ENCODE measurements at regions not wholly inside any gene's neighbourhood (a gene's known extent, or its start where the extent isn't known, plus 50 kb on each side); places are given as distances from the start of the nearest gene placed in this dataset.
"Not testable (repeated sequence)": the region's sequence is repeated elsewhere in the genome, so short reads cannot be mapped to it uniquely, and the experiment has no call there.

DNA sequence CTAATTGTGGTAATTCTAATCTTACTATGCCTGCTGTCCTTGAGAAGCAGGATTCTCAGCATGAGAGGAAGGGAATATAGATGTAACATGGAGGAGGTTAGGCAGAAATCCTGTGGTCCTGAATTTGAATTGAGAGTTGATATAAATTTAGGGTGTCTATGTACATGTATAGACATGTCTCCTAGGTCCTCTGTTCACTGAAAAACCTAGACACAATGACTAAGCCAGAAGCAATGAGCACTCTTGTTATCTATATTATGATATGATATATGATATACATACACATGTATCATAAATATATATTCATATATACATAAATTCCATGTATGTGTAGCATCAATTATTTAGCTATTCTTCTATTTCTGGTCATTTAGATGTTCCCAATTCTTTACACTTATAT is 173.3 kb upstream of the MKLN1 start (continued):
- TF ChIP-seq, protein P1, sequence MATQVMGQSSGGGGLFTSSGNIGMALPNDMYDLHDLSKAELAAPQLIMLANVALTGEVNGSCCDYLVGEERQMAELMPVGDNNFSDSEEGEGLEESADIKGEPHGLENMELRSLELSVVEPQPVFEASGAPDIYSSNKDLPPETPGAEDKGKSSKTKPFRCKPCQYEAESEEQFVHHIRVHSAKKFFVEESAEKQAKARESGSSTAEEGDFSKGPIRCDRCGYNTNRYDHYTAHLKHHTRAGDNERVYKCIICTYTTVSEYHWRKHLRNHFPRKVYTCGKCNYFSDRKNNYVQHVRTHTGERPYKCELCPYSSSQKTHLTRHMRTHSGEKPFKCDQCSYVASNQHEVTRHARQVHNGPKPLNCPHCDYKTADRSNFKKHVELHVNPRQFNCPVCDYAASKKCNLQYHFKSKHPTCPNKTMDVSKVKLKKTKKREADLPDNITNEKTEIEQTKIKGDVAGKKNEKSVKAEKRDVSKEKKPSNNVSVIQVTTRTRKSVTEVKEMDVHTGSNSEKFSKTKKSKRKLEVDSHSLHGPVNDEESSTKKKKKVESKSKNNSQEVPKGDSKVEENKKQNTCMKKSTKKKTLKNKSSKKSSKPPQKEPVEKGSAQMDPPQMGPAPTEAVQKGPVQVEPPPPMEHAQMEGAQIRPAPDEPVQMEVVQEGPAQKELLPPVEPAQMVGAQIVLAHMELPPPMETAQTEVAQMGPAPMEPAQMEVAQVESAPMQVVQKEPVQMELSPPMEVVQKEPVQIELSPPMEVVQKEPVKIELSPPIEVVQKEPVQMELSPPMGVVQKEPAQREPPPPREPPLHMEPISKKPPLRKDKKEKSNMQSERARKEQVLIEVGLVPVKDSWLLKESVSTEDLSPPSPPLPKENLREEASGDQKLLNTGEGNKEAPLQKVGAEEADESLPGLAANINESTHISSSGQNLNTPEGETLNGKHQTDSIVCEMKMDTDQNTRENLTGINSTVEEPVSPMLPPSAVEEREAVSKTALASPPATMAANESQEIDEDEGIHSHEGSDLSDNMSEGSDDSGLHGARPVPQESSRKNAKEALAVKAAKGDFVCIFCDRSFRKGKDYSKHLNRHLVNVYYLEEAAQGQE (IDR thresholded peaks at IDR 0.05; ENCODE audit: low read depth) = no peak
- TF ChIP-seq, protein P2, sequence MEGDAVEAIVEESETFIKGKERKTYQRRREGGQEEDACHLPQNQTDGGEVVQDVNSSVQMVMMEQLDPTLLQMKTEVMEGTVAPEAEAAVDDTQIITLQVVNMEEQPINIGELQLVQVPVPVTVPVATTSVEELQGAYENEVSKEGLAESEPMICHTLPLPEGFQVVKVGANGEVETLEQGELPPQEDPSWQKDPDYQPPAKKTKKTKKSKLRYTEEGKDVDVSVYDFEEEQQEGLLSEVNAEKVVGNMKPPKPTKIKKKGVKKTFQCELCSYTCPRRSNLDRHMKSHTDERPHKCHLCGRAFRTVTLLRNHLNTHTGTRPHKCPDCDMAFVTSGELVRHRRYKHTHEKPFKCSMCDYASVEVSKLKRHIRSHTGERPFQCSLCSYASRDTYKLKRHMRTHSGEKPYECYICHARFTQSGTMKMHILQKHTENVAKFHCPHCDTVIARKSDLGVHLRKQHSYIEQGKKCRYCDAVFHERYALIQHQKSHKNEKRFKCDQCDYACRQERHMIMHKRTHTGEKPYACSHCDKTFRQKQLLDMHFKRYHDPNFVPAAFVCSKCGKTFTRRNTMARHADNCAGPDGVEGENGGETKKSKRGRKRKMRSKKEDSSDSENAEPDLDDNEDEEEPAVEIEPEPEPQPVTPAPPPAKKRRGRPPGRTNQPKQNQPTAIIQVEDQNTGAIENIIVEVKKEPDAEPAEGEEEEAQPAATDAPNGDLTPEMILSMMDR (IDR thresholded peaks at IDR 0.05 in 2 of 3, conservative IDR thresholded peaks at IDR 0.05 in 1 of 3; ENCODE audit: borderline replicate concordance in 1 of 3, insufficient read depth in 1 of 3, low read depth in 2 of 3, low read length in 2 of 3) = no peak
- TF ChIP-seq EZH2 (IDR thresholded peaks at IDR 0.05) (no peak), CEBPB (IDR thresholded peaks at IDR 0.05; ENCODE audit: low read depth) (no peak)

DNA sequence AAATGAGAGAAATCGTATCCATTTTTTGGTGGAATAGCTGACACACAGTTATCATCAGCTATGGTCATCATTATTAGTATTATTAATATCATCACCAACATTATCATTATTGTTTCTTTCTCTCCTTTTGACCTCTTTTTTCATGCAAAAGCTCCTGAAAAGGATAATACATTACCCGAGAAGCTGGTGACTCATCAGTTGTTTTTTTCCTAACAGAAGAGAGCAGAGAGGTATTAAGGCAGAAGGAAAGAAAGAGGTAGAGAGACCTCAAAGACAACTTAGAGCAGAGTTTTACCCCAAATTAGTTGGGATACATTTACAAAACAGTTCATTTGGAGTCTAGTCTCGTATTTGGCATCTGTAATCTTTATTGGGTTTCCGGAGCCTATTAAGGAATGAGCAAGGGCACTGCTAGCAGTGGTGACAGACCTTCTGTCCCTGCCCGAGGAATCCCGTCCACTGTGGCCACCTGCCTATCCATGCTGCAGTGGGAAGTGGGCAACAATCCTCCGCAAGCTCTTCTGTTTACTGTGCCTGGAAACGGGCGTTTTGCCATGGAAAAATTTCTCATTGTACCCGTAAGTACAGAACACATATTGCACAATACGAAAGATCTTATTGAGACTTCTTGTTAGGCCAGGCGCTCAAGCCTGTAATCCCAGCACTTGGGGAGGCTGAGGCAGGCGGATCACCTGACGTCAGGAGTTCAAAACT is 170.0 kb upstream of the MKLN1 start:
- Histone ChIP-seq H3K9ac (ENCODE audit: low read length) (no peak overlapping the region), H3K79me2 (ENCODE audit: insufficient read depth, low read length) (no peaks in the 10 kb centered on the region), H3K27ac (ENCODE audit: low read depth, low read length) (no peak overlapping the region), H3K9me2 (ENCODE audit: insufficient read depth) (no peaks in the 10 kb centered on the region), H3K4me1 (ENCODE audit: control insufficient read depth in 1 of 2, insufficient read depth in 2 of 2, low read length in 2 of 2) (peaks cover 7 to 8% of the 10 kb centered on the region in 2 experiments; a peak in 2 of 4 replicates), H3K9me3 (ENCODE audit: control insufficient read depth in 1 of 2, insufficient read depth in 1 of 2, low read depth in 1 of 2, low read length in 2 of 2) (no peaks in the 10 kb centered on the region), H3K4me3 (replicated peaks in 1 of 2; ENCODE audit: low read depth in 1 of 2, low read length in 2 of 2) (no peak overlapping the region), H3K27me3 (ENCODE audit: insufficient read depth, low read length) (no peaks in the 10 kb centered on the region), H4K20me1 (ENCODE audit: insufficient read depth) (no peaks in the 10 kb centered on the region), H3K4me2 (ENCODE audit: low read length) (no peak overlapping the region; the same call in 1 of the 2 replicates), H3K36me3 (ENCODE audit: control insufficient read depth in 1 of 2, insufficient read depth in 2 of 2, low read length in 2 of 2) (no peaks in the 10 kb centered on the region), H2AFZ (ENCODE audit: low read depth, low read length, poor library complexity, severe bottlenecking) (peak overlapping the region; percentile 80)
- 0 out of 2 replicates have a peak, but pooled peaks have one; percentile 23 for TF ChIP-seq FOSL1 (IDR thresholded peaks at IDR 0.05; ENCODE audit: low read depth)
- TF ChIP-seq CEBPB (IDR thresholded peaks at IDR 0.05; ENCODE audit: low read depth) = peak; percentile 35; the same call in 1 of the 2 replicates
- TF ChIP-seq, protein P3, sequence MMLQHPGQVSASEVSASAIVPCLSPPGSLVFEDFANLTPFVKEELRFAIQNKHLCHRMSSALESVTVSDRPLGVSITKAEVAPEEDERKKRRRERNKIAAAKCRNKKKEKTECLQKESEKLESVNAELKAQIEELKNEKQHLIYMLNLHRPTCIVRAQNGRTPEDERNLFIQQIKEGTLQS (IDR thresholded peaks at IDR 0.05) = no peak
- no peak for TF ChIP-seq TCF7L2 (IDR thresholded peaks at IDR 0.05; ENCODE audit: borderline replicate concordance, extremely low read depth, insufficient read depth, insufficient read length)
- ChIA-PET POLR2A (no interaction called here), CTCF (interaction anchor here (1.0 kb wide), 1 partner anchor 10 kb away, joined by 3 read pairs; no protein-coding TSS in a partner anchor), RAD21 (ENCODE audit: low non-redundant PET in 1 of 2, low total read pairs in 2 of 2, uncharacterized antibody in 2 of 2, unreplicated experiment in 2 of 2) (no interaction called here)
- no peak for DNase-seq (ENCODE audit: low read depth, low spot score)
- intact Hi-C loops (cut with micrococcal nuclease) = no loop called here
- no peak for ATAC-seq
- no TSS peak for BruUV-seq (replicated peaks)

DNA sequence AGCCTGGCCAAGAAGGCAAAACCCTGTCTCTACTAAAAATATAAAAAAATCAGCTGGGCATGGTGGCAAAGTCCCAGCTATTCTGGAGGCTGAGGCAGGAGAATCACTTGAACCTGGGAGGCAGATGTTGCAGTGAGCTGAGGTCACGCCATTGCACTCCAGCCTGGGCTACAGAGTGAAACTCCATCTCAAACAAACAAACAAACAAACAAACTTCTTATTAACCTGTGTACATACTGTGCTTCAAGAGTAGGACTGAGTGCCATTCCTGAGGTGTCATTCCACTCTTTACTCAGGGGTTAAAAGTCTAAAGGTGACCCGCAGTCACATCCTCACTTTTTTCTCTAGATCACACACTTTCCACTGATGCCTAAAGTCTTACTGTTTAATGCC is 169.4 kb upstream of the MKLN1 start:
- H3K9me2 ChIP-seq (ENCODE audit: insufficient read depth); POLR2A ChIA-PET; H3K79me2 ChIP-seq (ENCODE audit: insufficient read depth, low read length); DNase-seq (ENCODE audit: low read depth, low spot score); H2AFZ ChIP-seq (ENCODE audit: low read depth, low read length, poor library complexity, severe bottlenecking); H3K9ac ChIP-seq (ENCODE audit: low read length); H3K9me3 ChIP-seq (ENCODE audit: control insufficient read depth in 1 of 2, insufficient read depth in 1 of 2, low read depth in 1 of 2, low read length in 2 of 2); CTCF ChIA-PET; RAD21 ChIA-PET (ENCODE audit: low non-redundant PET in 1 of 2, low total read pairs in 2 of 2, uncharacterized antibody in 2 of 2, unreplicated experiment in 2 of 2); H3K27ac ChIP-seq (ENCODE audit: low read depth, low read length); H3K4me3 ChIP-seq (replicated peaks in 1 of 2; ENCODE audit: low read depth in 1 of 2, low read length in 2 of 2); intact Hi-C loops (cut with micrococcal nuclease); H4K20me1 ChIP-seq (ENCODE audit: insufficient read depth); H3K36me3 ChIP-seq (ENCODE audit: control insufficient read depth in 1 of 2, insufficient read depth in 2 of 2, low read length in 2 of 2); ATAC-seq; H3K4me2 ChIP-seq (ENCODE audit: low read length); H3K27me3 ChIP-seq (ENCODE audit: insufficient read depth, low read length); BruUV-seq (replicated peaks): not testable (repeated sequence)
- H3K4me1 ChIP-seq (ENCODE audit: control insufficient read depth in 1 of 2, insufficient read depth in 2 of 2, low read length in 2 of 2) = peaks cover 7 to 13% of the 10 kb centered on the region in 2 experiments; a peak in 3 of 4 replicates
